HCT116 (cell line): ENCODE measurements at regions not wholly inside any gene's neighbourhood (a gene's known extent, or its start where the extent isn't known, plus 50 kb on each side); places are given as distances from the start of the nearest gene placed in this dataset.

Experiments used
- ATAC-seq: fragments of 200-7000 bp; cut with Tn5 transposase; 2 replicates; pipeline ENCODE4 v1.9.1; 2020; ENCODE audit warnings: mild to moderate bottlenecking, moderate library complexity
- BruUV-seq: library from RNA; stranded (reverse); fragments of 400-500 nt; replicated peaks from 2 replicates; lab custom pipeline; 2021; lab: Mats Ljungman, UMichigan
- CTCF ChIA-PET: fragments of 300-600 bp; sonication (Branson Sonifier 250); formaldehyde crosslinking; loops from one replicate; lab custom pipeline; 2021; ENCODE audit warnings: antibody characterized with exemption; lab: Charles Lee
- POLR2A ChIA-PET: fragments of 300-600, 350-600 bp; sonication (Branson Sonifier 250); formaldehyde crosslinking; loops from one replicate; lab custom pipeline; 2021; ENCODE audit warnings: antibody characterized with exemption; lab: Charles Lee
- RAD21 ChIA-PET, 2 experiments: fragments of 300-600 bp; sonication (Branson Sonifier 250); formaldehyde crosslinking; loops; one replicate each; lab custom pipeline; 2023; ENCODE audit warnings: low total read pairs in 2 of 2; ENCODE audit not compliant: uncharacterized antibody in 2 of 2, unreplicated experiment in 2 of 2, low non-redundant PET in 1 of 2; lab: Charles Lee
- DNase-seq: peaks from one replicate; pipeline ENCODE4 v3.0.0-alpha.2; 2010; ENCODE audit warnings: low read depth, low spot score
- H2AFZ ChIP-seq: fragments of 200-600 bp; shearing (Covaris generic), sonication (generic); 2 replicates; pipeline ENCODE4 v1.6.1; 2017; ENCODE audit warnings: low read depth, mixed run types, mixed read lengths, antibody characterized with exemption, low read length; ENCODE audit not compliant: poor library complexity, severe bottlenecking
- H3K27ac ChIP-seq: 2 replicates; pipeline ENCODE4 v1.5.1; 2012; ENCODE audit warnings: low read depth, low read length
- H3K27me3 ChIP-seq: fragments of 200-600 bp; sonication (generic); 2 replicates; pipeline ENCODE4 v1.6.1; 2016; ENCODE audit warnings: mixed run types, low read length, mixed read lengths; ENCODE audit not compliant: insufficient read depth
- H3K36me3 ChIP-seq, 2 experiments: fragments of 200-500 bp in 1 of 2; fragments of 200-600 bp in 1 of 2; sonication (Bioruptor generic) in 1 of 2; sonication (generic) in 1 of 2; 2 replicates each; pipeline versions ENCODE4 v1.5.1 to v1.6.1; 2014 to 2016; ENCODE audit warnings: low read length in 2 of 2, inconsistent platforms in 1 of 2, mixed read lengths in 1 of 2, mixed run types in 1 of 2; ENCODE audit not compliant: insufficient read depth in 2 of 2, control insufficient read depth in 1 of 2
- H3K4me1 ChIP-seq, 2 experiments: fragments of 200-600 bp in 1 of 2; sonication (generic) in 1 of 2; 2 replicates each; pipeline versions ENCODE4 v1.5.1 to v1.6.1; 2012 to 2017; ENCODE audit warnings: low read length in 2 of 2, inconsistent platforms in 1 of 2, mild to moderate bottlenecking in 1 of 2, mixed read lengths in 1 of 2, mixed run types in 1 of 2, moderate library complexity in 1 of 2; ENCODE audit not compliant: insufficient read depth in 2 of 2, control insufficient read depth in 1 of 2
- H3K4me2 ChIP-seq: fragments of 200-600 bp; sonication (generic); 2 replicates; pipeline ENCODE4 v1.6.1; 2017; ENCODE audit warnings: mixed run types, low read length, mixed read lengths
- H3K4me3 ChIP-seq, 2 experiments: fragments of 200-600 bp in 1 of 2; sonication (generic) in 1 of 2; replicated peaks in 1 of 2; 2 replicates each; pipeline ENCODE4 v1.5.1; 2011 to 2016; ENCODE audit warnings: low read length in 2 of 2, control low read depth in 1 of 2, low read depth in 1 of 2, mild to moderate bottlenecking in 1 of 2, mixed read lengths in 1 of 2, mixed run types in 1 of 2
- H3K79me2 ChIP-seq: fragments of 200-600 bp; sonication (generic); 2 replicates; pipeline ENCODE4 v1.6.1; 2017; ENCODE audit warnings: mild to moderate bottlenecking, mixed run types, low read length, moderate library complexity, mixed read lengths; ENCODE audit not compliant: insufficient read depth
- H3K9ac ChIP-seq: fragments of 200-600 bp; sonication (generic); 2 replicates; pipeline ENCODE4 v1.6.1; 2016; ENCODE audit warnings: low read length, mixed read lengths
- H3K9me2 ChIP-seq: fragments of 200-600 bp; sonication (generic), shearing (Covaris generic); 2 replicates; pipeline ENCODE4 v1.6.1; 2017; ENCODE audit warnings: mixed run types, mild to moderate bottlenecking, moderate library complexity; ENCODE audit not compliant: insufficient read depth
- H3K9me3 ChIP-seq, 2 experiments: fragments of 200-500 bp in 1 of 2; fragments of 200-600 bp in 1 of 2; sonication (Bioruptor generic) in 1 of 2; sonication (generic) in 1 of 2; 2 replicates each; pipeline ENCODE4 v1.6.1; 2014 to 2017; ENCODE audit warnings: low read length in 2 of 2, mixed read lengths in 2 of 2, inconsistent platforms in 1 of 2, low read depth in 1 of 2, mild to moderate bottlenecking in 1 of 2, mixed run types in 1 of 2, moderate library complexity in 1 of 2; ENCODE audit not compliant: control insufficient read depth in 1 of 2, insufficient read depth in 1 of 2
- H4K20me1 ChIP-seq: fragments of 200-600 bp; sonication (generic), shearing (Covaris generic); 2 replicates; pipeline ENCODE4 v1.6.1; 2017; ENCODE audit warnings: mixed run types, mild to moderate bottlenecking, moderate library complexity; ENCODE audit not compliant: insufficient read depth
- CBX3 ChIP-seq: IDR thresholded peaks from 2 replicates; pipeline ENCODE4 v1.6.1; 2012; ENCODE audit warnings: low read depth
- CEBPB ChIP-seq: IDR thresholded peaks from 2 replicates; pipeline ENCODE4 v1.6.1; 2012; ENCODE audit warnings: low read depth
- CTCF ChIP-seq, 3 experiments: fragments of 200-600 bp in 1 of 3; sonication (generic) in 1 of 3; IDR thresholded peaks in 2 of 3; conservative IDR thresholded peaks in 1 of 3; 2 replicates each; pipeline ENCODE4 v1.5.1; 2012 to 2017; ENCODE audit warnings: low read depth in 2 of 3, low read length in 2 of 3, antibody characterized with exemption in 1 of 3, borderline replicate concordance in 1 of 3, control low read depth in 1 of 3, mild to moderate bottlenecking in 1 of 3, mixed read lengths in 1 of 3, mixed run types in 1 of 3, moderate library complexity in 1 of 3; ENCODE audit not compliant: insufficient read depth in 1 of 3
- EZH2phosphoT487 ChIP-seq: fragments of 200-600 bp; IDR thresholded peaks from 2 replicates; pipeline ENCODE4 v1.6.1; 2018; ENCODE audit warnings: antibody characterized with exemption, borderline replicate concordance
- FOSL1 ChIP-seq: IDR thresholded peaks from 2 replicates; pipeline ENCODE4 v1.6.1; 2012; ENCODE audit warnings: low read depth
- JUND ChIP-seq: IDR thresholded peaks from 2 replicates; pipeline ENCODE4 v1.6.1; 2012
- MAX ChIP-seq: IDR thresholded peaks from 2 replicates; pipeline ENCODE4 v1.6.1; 2012
- POLR2AphosphoS5 ChIP-seq: IDR thresholded peaks from 2 replicates; pipeline ENCODE4 v1.6.1; 2011; ENCODE audit warnings: mild to moderate bottlenecking, low read depth, low read length, moderate library complexity
- RAD21 ChIP-seq: IDR thresholded peaks from 2 replicates; pipeline ENCODE4 v1.6.1; 2012; ENCODE audit warnings: low read depth, mild to moderate bottlenecking
- SIN3A ChIP-seq: IDR thresholded peaks from 2 replicates; pipeline ENCODE4 v1.6.1; 2012; ENCODE audit warnings: low read depth
- SP1 ChIP-seq: IDR thresholded peaks from 2 replicates; pipeline ENCODE4 v1.6.1; 2012; ENCODE audit warnings: low read depth
- SRF ChIP-seq: IDR thresholded peaks from 2 replicates; pipeline ENCODE4 v1.6.1; 2012; ENCODE audit warnings: low read depth
- TCF7L2 ChIP-seq: IDR thresholded peaks from 2 replicates; pipeline ENCODE4 v1.7.0; 2011; ENCODE audit warnings: borderline replicate concordance, inconsistent platforms; ENCODE audit not compliant: insufficient read depth, insufficient read length; ENCODE audit errors: extremely low read depth
- ZFX ChIP-seq: fragments of 450-650 bp; IDR thresholded peaks from 2 replicates; pipeline ENCODE4 v1.6.1; 2017
- intact Hi-C: fragments of 100-400 bp; cut with micrococcal nuclease; formaldehyde crosslinking; loops from 2 replicates; pipeline ENCODE4 v1.10.0; 2022

GRCh38 chr13:76519685-76520084, 366.5 kb downstream of the KCTD12 start:
- no peaks in the 10 kb centered on the region for H3K9me3 ChIP-seq
- no peaks in the 10 kb centered on the region for H4K20me1 ChIP-seq
- POLR2A ChIA-PET = no interaction called here
- BruUV-seq = no TSS peak
- H3K27ac ChIP-seq = no peak overlapping the region
- DNase-seq (no peak), ATAC-seq (no peak)
- no peak overlapping the region for H2AFZ ChIP-seq
- H3K4me3 ChIP-seq = no peak overlapping the region
- H3K4me1 ChIP-seq = peaks cover 2 to 4% of the 10 kb centered on the region in 2 experiments; a peak in 1 of 4 replicates
- no peak overlapping the region for H3K9ac ChIP-seq
- CTCF ChIA-PET = no interaction called here
- H3K79me2 ChIP-seq = no peaks in the 10 kb centered on the region
- intact Hi-C loops = no loop called here
- H3K36me3 ChIP-seq = no peaks in the 10 kb centered on the region
- H3K27me3 ChIP-seq = no peaks in the 10 kb centered on the region
- H3K9me2 ChIP-seq = no peaks in the 10 kb centered on the region
- RAD21 ChIA-PET = no interaction called here
- TF ChIP-seq SIN3A (no peak), CTCF (IDR thresholded peaks at IDR 0.05 in 2 of 3, conservative IDR thresholded peaks at IDR 0.05 in 1 of 3; ENCODE audit: borderline replicate concordance in 1 of 3, insufficient read depth in 1 of 3, low read depth in 2 of 3, low read length in 2 of 3) (no peak), CEBPB (no peak), TCF7L2 (no peak)
- TF ChIP-seq, all 23 proteins: peak for 0
- H3K4me2 ChIP-seq = no peak overlapping the region

- no peaks in the 10 kb centered on the region for H3K79me2 ChIP-seq
- H3K4me2 ChIP-seq = no peak overlapping the region
- no peak overlapping the region for H3K27ac ChIP-seq
- ATAC-seq (no peak), DNase-seq (no peak)
- CTCF ChIA-PET = no interaction called here
- H3K4me1 ChIP-seq = no peaks in the 10 kb centered on the region
- no peaks in the 10 kb centered on the region for H3K9me3 ChIP-seq
- RAD21 ChIA-PET = no interaction called here
- H3K27me3 ChIP-seq = no peaks in the 10 kb centered on the region
- intact Hi-C loops = no loop called here
- POLR2A ChIA-PET = no interaction called here
- H2AFZ ChIP-seq = no peak overlapping the region
- TF ChIP-seq POLR2AphosphoS5 (no peak), RAD21 (no peak), SRF (no peak), SP1 (no peak), EZH2phosphoT487 (no peak), ZFX (no peak), JUND (no peak), FOSL1 (no peak), MAX (no peak), CBX3 (no peak), CTCF (IDR thresholded peaks at IDR 0.05 in 2 of 3, conservative IDR thresholded peaks at IDR 0.05 in 1 of 3; ENCODE audit: borderline replicate concordance in 1 of 3, insufficient read depth in 1 of 3, low read depth in 2 of 3, low read length in 2 of 3) (no peak)
- H4K20me1 ChIP-seq = no peaks in the 10 kb centered on the region
- no peaks in the 10 kb centered on the region for H3K36me3 ChIP-seq
- no peak overlapping the region for H3K4me3 ChIP-seq
- H3K9ac ChIP-seq = no peak overlapping the region
- no TSS peak for BruUV-seq
- H3K9me2 ChIP-seq = no peaks in the 10 kb centered on the region
These were observed 369.6 kb downstream of the KCTD12 start for GRCh38 chr13:76516586-76516985.
